ENCODE measurements at regions not wholly inside any gene's neighbourhood (a gene's known extent, or its start where the extent isn't known, plus 50 kb on each side); places are given as distances from the start of the nearest gene placed in this dataset.
"Not testable (repeated sequence)": the region's sequence is repeated elsewhere in the genome, so short reads cannot be mapped to it uniquely, and the experiment has no call there.

DNA sequence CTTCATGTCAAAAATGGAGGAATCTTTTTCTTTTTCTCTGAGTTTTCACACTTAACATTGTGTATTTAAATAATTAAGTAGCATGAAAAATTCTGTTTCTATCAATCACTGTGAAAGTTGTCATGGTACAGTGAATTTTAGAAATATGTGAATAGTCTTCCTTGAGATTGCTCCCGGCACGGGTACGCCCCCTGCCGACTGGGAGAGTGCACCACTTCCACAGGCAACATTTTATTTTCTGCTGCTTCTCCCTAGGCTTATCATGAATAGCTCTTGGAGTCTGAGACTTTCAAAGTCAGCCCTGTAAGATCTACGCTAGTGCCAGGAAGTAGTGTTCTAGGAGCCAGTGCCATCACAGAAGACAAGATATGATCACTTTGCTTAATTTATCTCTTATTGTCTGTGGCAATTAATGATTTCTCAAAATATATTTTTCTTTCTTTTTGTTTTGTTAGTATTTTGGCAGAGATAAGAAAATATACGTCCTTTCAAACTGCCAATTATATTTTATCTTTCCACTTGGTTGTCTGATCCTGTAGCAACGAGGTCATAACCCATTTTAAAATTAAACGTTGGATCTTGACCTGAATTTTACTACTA lies 763.8 kb upstream of the AADAT start:
- Histone ChIP-seq H3K4me1 (ENCODE audit: insufficient read depth, low read length) (no peaks in the 10 kb centered on the region), H3K27ac (ENCODE audit: low read length) (no peak overlapping the region), H3K4me3 (ENCODE audit: low read length) (no peak overlapping the region), H3K27me3 (ENCODE audit: insufficient read depth, low read length) (no peaks in the 10 kb centered on the region), H3K9ac (ENCODE audit: low read depth, low read length) (no peak overlapping the region), H3K36me3 (ENCODE audit: insufficient read depth, low read depth, low read length) (no peaks in the 10 kb centered on the region), H3K9me3 (ENCODE audit: insufficient read depth, low read depth, low read length) (no peaks in the 10 kb centered on the region)

DNA sequence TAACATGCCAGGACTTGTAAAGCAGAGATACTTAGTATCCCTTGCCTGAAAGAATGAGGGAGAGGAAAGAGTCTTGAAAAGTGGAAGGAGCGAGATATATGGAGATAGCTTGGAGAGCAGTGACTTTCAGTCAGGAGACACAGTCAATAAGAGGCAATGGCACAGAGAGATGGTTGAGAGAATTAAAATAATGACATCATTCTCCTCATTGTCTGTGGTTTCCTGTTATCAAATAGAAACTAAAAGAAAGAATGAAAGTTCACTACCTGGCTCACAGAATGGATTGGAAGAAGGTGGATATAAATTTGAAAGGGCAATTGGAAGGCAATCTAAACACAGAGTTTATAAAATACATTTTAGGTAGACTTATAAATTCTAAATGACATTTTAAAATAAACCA lies 760.2 kb upstream of the AADAT start:
- H3K27ac ChIP-seq (ENCODE audit: low read length): no peak overlapping the region
- no peaks in the 10 kb centered on the region for H3K27me3 ChIP-seq (ENCODE audit: insufficient read depth, low read length)
- H3K36me3 ChIP-seq (ENCODE audit: insufficient read depth, low read depth, low read length): no peaks in the 10 kb centered on the region
- no peaks in the 10 kb centered on the region for H3K4me1 ChIP-seq (ENCODE audit: insufficient read depth, low read length)
- H3K9ac ChIP-seq (ENCODE audit: low read depth, low read length): no peak overlapping the region
- H3K9me3 ChIP-seq (ENCODE audit: insufficient read depth, low read depth, low read length): no peaks in the 10 kb centered on the region
- no peak overlapping the region for H3K4me3 ChIP-seq (ENCODE audit: low read length)

DNA sequence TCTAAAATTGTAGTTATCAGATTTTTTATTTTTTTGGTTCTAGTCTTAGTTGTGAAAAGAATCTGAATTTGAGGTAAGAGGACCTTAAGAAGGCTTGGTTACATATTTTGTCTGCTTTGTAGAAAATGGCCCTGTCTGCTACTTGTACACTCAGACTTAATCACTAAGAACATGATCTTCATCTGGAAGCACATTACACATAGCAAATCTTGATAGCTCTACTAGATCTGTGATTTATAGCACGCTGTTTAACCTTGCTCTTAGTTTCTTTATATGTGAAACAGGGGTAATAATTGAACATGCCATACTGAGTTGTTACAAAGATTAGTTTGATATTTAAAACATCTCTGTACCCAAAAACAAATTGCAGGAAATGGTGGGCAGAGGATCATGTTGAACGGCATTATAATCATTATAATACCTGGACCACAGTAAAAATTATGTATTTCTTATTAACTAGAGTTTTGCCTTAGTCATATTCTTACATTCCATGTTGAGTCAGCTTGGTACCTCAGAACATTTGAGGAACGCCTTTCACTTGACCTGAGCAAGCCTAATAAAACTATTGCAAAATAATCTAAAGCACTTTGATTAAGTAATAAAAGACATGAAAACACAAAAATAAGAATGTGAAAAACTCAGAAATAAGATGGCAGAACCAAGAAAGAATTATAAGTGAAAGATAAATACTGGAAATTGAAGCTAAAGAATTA lies 738.0 kb upstream of the AADAT start:
- Histone ChIP-seq H3K4me3 (ENCODE audit: low read length) (no peak overlapping the region), H3K27ac (ENCODE audit: low read length) (no peak overlapping the region), H3K36me3 (ENCODE audit: insufficient read depth, low read depth, low read length) (no peaks in the 10 kb centered on the region), H3K27me3 (ENCODE audit: insufficient read depth, low read length) (no peaks in the 10 kb centered on the region), H3K9ac (ENCODE audit: low read depth, low read length) (no peak overlapping the region), H3K9me3 (ENCODE audit: insufficient read depth, low read depth, low read length) (no peaks in the 10 kb centered on the region), H3K4me1 (ENCODE audit: insufficient read depth, low read length) (no peaks in the 10 kb centered on the region)

DNA sequence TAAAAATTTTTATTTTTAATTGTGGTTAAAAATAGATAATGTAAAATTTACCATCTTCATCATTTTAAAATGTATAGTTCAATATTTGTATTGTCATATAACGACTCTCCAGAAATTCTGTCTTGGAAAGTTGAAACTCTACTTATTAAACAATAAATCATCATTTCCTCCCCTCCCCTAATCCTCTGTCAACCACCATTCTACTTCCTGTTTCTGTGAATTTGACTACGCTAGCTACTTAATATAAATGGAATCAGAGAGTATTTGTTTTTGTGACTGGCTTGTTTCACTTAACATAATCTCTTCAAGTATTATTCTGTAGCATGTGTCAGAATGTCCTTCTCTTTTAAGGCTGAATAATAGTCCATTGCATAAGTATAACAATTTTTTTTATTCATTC lies 729.0 kb upstream of the AADAT start:
- H3K4me3 ChIP-seq (ENCODE audit: low read length): no peak overlapping the region
- peaks cover 24% of the 10 kb centered on the region for H3K9me3 ChIP-seq (ENCODE audit: insufficient read depth, low read depth, low read length)
- H3K36me3 ChIP-seq (ENCODE audit: insufficient read depth, low read depth, low read length): no peaks in the 10 kb centered on the region
- no peaks in the 10 kb centered on the region for H3K4me1 ChIP-seq (ENCODE audit: insufficient read depth, low read length)
- H3K9ac ChIP-seq (ENCODE audit: low read depth, low read length): no peak overlapping the region
- no peak overlapping the region for H3K27ac ChIP-seq (ENCODE audit: low read length)
- no peaks in the 10 kb centered on the region for H3K27me3 ChIP-seq (ENCODE audit: insufficient read depth, low read length)

DNA sequence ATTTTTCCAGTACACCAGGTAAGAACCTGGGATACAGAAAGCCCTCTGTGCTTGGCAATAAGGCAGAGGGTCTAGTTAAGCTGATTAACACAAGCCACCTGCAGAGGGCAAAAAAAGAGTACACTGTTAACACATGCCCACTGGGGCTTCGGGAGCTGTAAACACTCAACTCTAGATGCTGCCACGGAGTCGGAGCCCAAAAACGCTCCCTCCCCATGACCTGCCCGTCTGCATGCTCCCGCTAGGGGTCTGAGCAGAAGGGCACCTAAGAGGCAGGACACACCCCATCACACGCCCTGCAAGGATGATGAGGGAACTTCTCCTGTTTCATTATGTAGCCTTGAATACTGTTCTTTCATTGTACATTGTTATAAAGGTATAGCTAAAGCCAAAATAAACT lies 715.6 kb upstream of the AADAT start:
- no peak overlapping the region for H3K27ac ChIP-seq (ENCODE audit: low read length)
- no peaks in the 10 kb centered on the region for H3K4me1 ChIP-seq (ENCODE audit: insufficient read depth, low read length)
- no peak overlapping the region for H3K4me3 ChIP-seq (ENCODE audit: low read length)
- no peaks in the 10 kb centered on the region for H3K36me3 ChIP-seq (ENCODE audit: insufficient read depth, low read depth, low read length)
- H3K9me3 ChIP-seq (ENCODE audit: insufficient read depth, low read depth, low read length): no peaks in the 10 kb centered on the region
- no peak overlapping the region for H3K9ac ChIP-seq (ENCODE audit: low read depth, low read length)
- H3K27me3 ChIP-seq (ENCODE audit: insufficient read depth, low read length): no peaks in the 10 kb centered on the region

DNA sequence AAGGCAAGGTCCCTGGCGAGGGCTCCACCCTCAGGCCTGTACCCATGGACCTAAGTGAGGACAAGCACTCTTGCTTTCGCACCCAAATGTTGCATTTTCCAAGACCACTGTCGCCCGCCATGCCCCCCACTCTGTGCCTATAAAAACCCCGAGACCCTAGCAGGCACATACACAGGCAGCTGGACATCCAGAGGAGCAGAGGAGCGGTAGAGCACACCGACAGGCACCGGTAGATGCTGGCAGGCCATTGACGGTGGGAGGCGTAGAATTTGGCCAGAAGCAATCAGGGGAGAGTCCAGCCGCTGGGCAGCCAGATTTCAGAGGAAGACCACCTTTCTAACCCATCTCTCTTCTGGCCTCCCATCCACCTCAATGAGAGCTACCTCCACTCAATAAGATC lies 715.2 kb upstream of the AADAT start:
- Histone ChIP-seq H3K9me3 (ENCODE audit: insufficient read depth, low read depth, low read length) (no peaks in the 10 kb centered on the region), H3K4me1 (ENCODE audit: insufficient read depth, low read length) (no peaks in the 10 kb centered on the region), H3K27me3 (ENCODE audit: insufficient read depth, low read length) (no peaks in the 10 kb centered on the region), H3K36me3 (ENCODE audit: insufficient read depth, low read depth, low read length) (no peaks in the 10 kb centered on the region), H3K9ac (ENCODE audit: low read depth, low read length) (no peak overlapping the region), H3K27ac (ENCODE audit: low read length) (no peak overlapping the region), H3K4me3 (ENCODE audit: low read length) (no peak overlapping the region)

DNA sequence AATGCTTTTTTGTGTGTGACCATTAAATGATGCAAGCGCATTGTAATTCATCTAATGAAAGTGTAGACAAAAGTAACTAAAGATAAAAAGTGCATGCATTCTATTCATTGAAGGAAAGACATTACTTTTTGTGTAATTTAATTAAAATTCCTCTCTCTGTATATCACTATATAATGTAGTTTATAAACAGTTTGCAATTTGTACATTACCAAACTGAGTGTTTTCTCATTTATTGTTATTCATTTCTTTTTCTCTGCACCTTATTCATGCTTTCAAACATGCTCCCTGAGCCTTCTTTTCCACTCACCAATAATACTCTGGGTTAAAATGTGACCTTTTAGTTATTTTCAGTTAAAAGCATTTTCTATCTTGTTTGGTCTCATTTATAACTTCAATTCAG lies 713.7 kb upstream of the AADAT start:
- Histone ChIP-seq H3K4me3 (ENCODE audit: low read length) (no peak overlapping the region), H3K9me3 (ENCODE audit: insufficient read depth, low read depth, low read length) (no peaks in the 10 kb centered on the region), H3K4me1 (ENCODE audit: insufficient read depth, low read length) (no peaks in the 10 kb centered on the region), H3K9ac (ENCODE audit: low read depth, low read length) (no peak overlapping the region), H3K36me3 (ENCODE audit: insufficient read depth, low read depth, low read length) (no peaks in the 10 kb centered on the region), H3K27me3 (ENCODE audit: insufficient read depth, low read length) (no peaks in the 10 kb centered on the region), H3K27ac (ENCODE audit: low read length) (no peak overlapping the region)

DNA sequence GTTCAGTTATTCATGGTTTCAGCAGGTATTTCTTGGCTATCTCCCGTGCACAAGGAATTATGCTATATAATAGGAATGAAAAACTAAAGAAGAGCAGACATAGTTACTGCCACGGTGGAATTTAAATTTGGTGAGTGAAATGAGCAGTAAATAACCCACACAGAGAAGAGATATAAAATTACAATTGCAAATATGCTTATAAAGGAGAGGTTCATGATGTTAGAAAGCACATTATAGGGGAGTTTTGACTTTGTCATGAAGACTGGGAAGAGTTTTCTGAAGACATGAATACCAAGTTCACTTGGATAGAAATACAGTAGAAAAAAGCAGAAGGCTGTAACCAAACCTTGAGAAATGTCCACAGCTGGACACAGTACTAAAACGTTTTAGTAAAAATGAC lies 712.0 kb upstream of the AADAT start:
- no peaks in the 10 kb centered on the region for H3K4me1 ChIP-seq (ENCODE audit: insufficient read depth, low read length)
- H3K27me3 ChIP-seq (ENCODE audit: insufficient read depth, low read length): no peaks in the 10 kb centered on the region
- no peak overlapping the region for H3K4me3 ChIP-seq (ENCODE audit: low read length)
- no peaks in the 10 kb centered on the region for H3K36me3 ChIP-seq (ENCODE audit: insufficient read depth, low read depth, low read length)
- H3K9ac ChIP-seq (ENCODE audit: low read depth, low read length): no peak overlapping the region
- no peak overlapping the region for H3K27ac ChIP-seq (ENCODE audit: low read length)
- no peaks in the 10 kb centered on the region for H3K9me3 ChIP-seq (ENCODE audit: insufficient read depth, low read depth, low read length)

DNA sequence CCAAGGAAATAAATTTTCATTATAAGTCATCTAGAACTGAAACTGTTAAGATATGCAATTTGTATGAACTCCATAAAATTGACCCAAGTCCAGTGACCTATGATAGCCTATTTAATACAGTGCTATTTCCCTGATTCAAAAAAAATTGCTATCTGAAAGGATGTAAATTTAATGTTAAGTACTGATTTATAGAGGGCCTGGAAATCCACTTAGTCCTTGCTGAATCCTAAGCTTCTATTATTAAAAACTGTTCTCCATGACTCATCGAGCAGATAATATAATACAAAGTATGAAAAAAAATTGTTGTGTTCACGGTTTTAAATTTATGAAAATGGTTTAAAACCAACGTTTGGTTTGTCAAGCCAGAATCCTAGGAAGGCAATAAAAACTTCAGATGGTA lies 704.8 kb upstream of the AADAT start:
- H3K9me3 ChIP-seq (ENCODE audit: insufficient read depth, low read depth, low read length): no peaks in the 10 kb centered on the region
- H3K9ac ChIP-seq (ENCODE audit: low read depth, low read length): no peak overlapping the region
- H3K4me1 ChIP-seq (ENCODE audit: insufficient read depth, low read length): no peaks in the 10 kb centered on the region
- no peak overlapping the region for H3K27ac ChIP-seq (ENCODE audit: low read length)
- H3K36me3 ChIP-seq (ENCODE audit: insufficient read depth, low read depth, low read length): no peaks in the 10 kb centered on the region
- no peak overlapping the region for H3K4me3 ChIP-seq (ENCODE audit: low read length)
- no peaks in the 10 kb centered on the region for H3K27me3 ChIP-seq (ENCODE audit: insufficient read depth, low read length)

DNA sequence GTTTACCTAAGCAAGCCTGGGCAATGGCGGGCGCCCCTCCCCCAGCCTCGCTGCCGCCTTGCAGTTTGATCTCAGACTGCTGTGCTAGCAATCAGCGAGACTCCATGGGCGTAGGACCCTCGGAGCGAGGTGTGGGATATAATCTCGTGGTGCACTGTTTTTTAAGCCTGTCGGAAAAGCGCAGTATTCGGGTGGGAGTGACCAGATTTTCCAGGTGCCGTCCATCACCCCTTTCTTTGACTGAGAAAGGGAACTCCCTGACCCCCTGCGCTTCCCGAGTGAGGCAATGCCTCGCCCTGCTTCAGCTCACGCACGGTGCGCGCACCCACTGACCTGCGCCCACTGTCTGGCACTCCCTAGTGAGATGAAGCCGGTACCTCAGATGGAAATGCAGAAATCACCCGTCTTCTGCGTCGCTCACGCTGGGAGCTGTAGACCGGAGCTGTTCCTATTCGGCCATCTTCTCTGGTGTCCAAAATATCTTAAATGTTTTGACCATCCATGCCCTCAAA lies 698.8 kb upstream of the AADAT start:
- not testable (repeated sequence) for H3K36me3 ChIP-seq (ENCODE audit: insufficient read depth, low read depth, low read length); H3K27ac ChIP-seq (ENCODE audit: low read length); H3K4me1 ChIP-seq (ENCODE audit: insufficient read depth, low read length); H3K4me3 ChIP-seq (ENCODE audit: low read length); H3K9ac ChIP-seq (ENCODE audit: low read depth, low read length); H3K9me3 ChIP-seq (ENCODE audit: insufficient read depth, low read depth, low read length); H3K27me3 ChIP-seq (ENCODE audit: insufficient read depth, low read length)

DNA sequence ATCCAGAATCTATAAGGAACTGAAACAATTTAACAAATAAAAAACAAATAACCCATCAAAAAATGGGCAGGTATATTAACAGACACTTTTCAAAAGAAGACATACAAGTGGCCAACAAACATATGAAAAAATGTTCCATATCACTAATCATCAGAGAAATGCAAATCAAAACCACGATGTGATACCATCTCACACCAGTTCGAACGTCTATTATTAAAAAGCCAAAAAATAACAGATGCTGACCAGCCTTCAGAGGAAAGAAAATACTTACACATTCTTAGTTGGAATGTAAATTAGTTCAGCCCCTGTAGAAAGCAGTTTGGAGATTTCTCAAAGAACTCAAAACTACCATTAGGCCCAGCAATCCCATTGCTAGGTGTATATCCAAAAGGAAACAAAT lies 687.9 kb upstream of the AADAT start:
- no peaks in the 10 kb centered on the region for H3K9me3 ChIP-seq (ENCODE audit: insufficient read depth, low read depth, low read length)
- H3K27ac ChIP-seq (ENCODE audit: low read length): no peak overlapping the region
- H3K4me3 ChIP-seq (ENCODE audit: low read length): no peak overlapping the region
- no peak overlapping the region for H3K9ac ChIP-seq (ENCODE audit: low read depth, low read length)
- no peaks in the 10 kb centered on the region for H3K4me1 ChIP-seq (ENCODE audit: insufficient read depth, low read length)
- H3K36me3 ChIP-seq (ENCODE audit: insufficient read depth, low read depth, low read length): no peaks in the 10 kb centered on the region
- no peaks in the 10 kb centered on the region for H3K27me3 ChIP-seq (ENCODE audit: insufficient read depth, low read length)

DNA sequence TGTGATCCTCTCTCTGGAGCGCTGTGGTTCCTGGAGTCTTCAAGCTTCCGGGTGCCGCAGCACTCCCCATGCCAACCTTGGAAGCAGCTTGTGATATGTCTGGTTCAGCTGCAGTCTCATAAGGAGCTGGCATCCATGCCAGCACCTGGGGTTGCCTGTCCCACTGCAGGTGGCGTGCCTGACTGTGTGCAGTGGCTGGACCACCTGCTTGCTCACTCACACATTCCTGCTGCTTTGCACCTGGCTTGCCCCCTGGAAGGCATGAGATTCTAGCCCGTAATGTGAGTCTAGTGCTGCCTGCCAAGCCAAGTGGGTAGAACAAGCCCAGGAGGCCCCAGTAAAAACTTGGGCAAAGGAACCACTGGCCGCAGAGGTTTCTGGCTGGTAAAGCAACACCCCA lies 687.2 kb upstream of the AADAT start:
- Histone ChIP-seq H3K9ac (ENCODE audit: low read depth, low read length) (no peak overlapping the region), H3K27me3 (ENCODE audit: insufficient read depth, low read length) (no peaks in the 10 kb centered on the region), H3K27ac (ENCODE audit: low read length) (no peak overlapping the region), H3K4me1 (ENCODE audit: insufficient read depth, low read length) (no peaks in the 10 kb centered on the region), H3K4me3 (ENCODE audit: low read length) (no peak overlapping the region), H3K9me3 (ENCODE audit: insufficient read depth, low read depth, low read length) (no peaks in the 10 kb centered on the region), H3K36me3 (ENCODE audit: insufficient read depth, low read depth, low read length) (no peaks in the 10 kb centered on the region)

Measured in iPS-20b (cell line).